Keratinocyte (primary cell): ENCODE measurements at regions not wholly inside any gene's neighbourhood (a gene's known extent, or its start where the extent isn't known, plus 50 kb on each side); places are given as distances from the start of the nearest gene placed in this dataset.
"Not testable (repeated sequence)": the region's sequence is repeated elsewhere in the genome, so short reads cannot be mapped to it uniquely, and the experiment has no call there.

Source experiments
- DNase-seq: peaks from one replicate; pipeline ENCODE4 v3.0.0-alpha.2; 2011; ENCODE audit warnings: low read depth, missing footprints, low spot score
- FAIRE-seq: peaks from 2 replicates; lab custom pipeline; 2011; peaks lifted over from hg19 to GRCh38; lab: Jason Lieb, UNC
- H2AFZ ChIP-seq: 2 replicates; pipeline ENCODE4 v1.6.0; 2012; ENCODE audit warnings: low read length, control low read depth, inconsistent platforms; ENCODE audit not compliant: control insufficient read depth
- H3K27ac ChIP-seq: 2 replicates; pipeline ENCODE4 v1.5.1; 2011; ENCODE audit warnings: low read length; ENCODE audit not compliant: control insufficient read depth, insufficient read depth
- H3K27me3 ChIP-seq: 3 replicates; pipeline ENCODE4 v1.6.0; 2011; ENCODE audit warnings: low read length; ENCODE audit not compliant: control insufficient read depth, insufficient read depth; ENCODE audit errors: extremely low read depth
- H3K36me3 ChIP-seq, 2 experiments: 2 replicates in 1 of 2; 3 replicates in 1 of 2; pipeline ENCODE4 v1.5.1; 2011; ENCODE audit warnings: low read length in 2 of 2, mild to moderate bottlenecking in 1 of 2; ENCODE audit not compliant: control insufficient read depth in 2 of 2, insufficient read depth in 2 of 2; ENCODE audit errors: extremely low read depth in 1 of 2
- H3K4me1 ChIP-seq: 3 replicates; pipeline ENCODE4 v1.5.1; 2011; ENCODE audit warnings: low read length; ENCODE audit not compliant: control insufficient read depth, insufficient read depth; ENCODE audit errors: extremely low read depth
- H3K4me2 ChIP-seq: 3 replicates; pipeline ENCODE4 v1.6.0; 2011; ENCODE audit warnings: low read depth, low read length; ENCODE audit not compliant: control insufficient read depth, insufficient read depth; ENCODE audit errors: extremely low read depth
- H3K4me3 ChIP-seq, 3 experiments: fragments of 200-600 bp in 1 of 3; sonication (generic) in 1 of 3; 2 replicates in 2 of 3; 3 replicates in 1 of 3; pipeline ENCODE4 v1.5.1; 2011 to 2016; ENCODE audit warnings: low read length in 3 of 3, mild to moderate bottlenecking in 3 of 3, control low read depth in 2 of 3, inconsistent platforms in 1 of 3, low read depth in 1 of 3, mixed read lengths in 1 of 3, mixed run types in 1 of 3, moderate library complexity in 1 of 3; ENCODE audit not compliant: control insufficient read depth in 2 of 3, insufficient read depth in 2 of 3; ENCODE audit errors: extremely low read depth in 1 of 3
- H3K79me2 ChIP-seq: 2 replicates; pipeline ENCODE4 v1.6.0; 2012; ENCODE audit warnings: low read length; ENCODE audit not compliant: control insufficient read depth, insufficient read depth
- H3K9ac ChIP-seq: 3 replicates; pipeline ENCODE4 v1.6.0; 2011; ENCODE audit warnings: low read length; ENCODE audit not compliant: control insufficient read depth, insufficient read depth; ENCODE audit errors: extremely low read depth
- H3K9me1 ChIP-seq: 3 replicates; pipeline ENCODE4 v1.6.0; 2011; ENCODE audit warnings: low read length; ENCODE audit not compliant: control insufficient read depth, insufficient read depth; ENCODE audit errors: extremely low read depth
- H3K9me3 ChIP-seq: 2 replicates; pipeline ENCODE4 v1.5.1; 2012; ENCODE audit warnings: low read depth, low read length; ENCODE audit not compliant: control insufficient read depth
- H4K20me1 ChIP-seq: 3 replicates; pipeline ENCODE4 v1.6.0; 2011; ENCODE audit warnings: low read length; ENCODE audit not compliant: control insufficient read depth, insufficient read depth; ENCODE audit errors: extremely low read depth
- CTCF ChIP-seq, 3 experiments: IDR thresholded peaks in 1 of 3; conservative IDR thresholded peaks in 1 of 3; optimal IDR thresholded peaks in 1 of 3; 2 replicates in 2 of 3; 3 replicates in 1 of 3; pipeline versions ENCODE3 to v1.5.1; 2011; ENCODE audit warnings: low read length in 3 of 3, mild to moderate bottlenecking in 3 of 3, moderate library complexity in 2 of 3, control low read depth in 1 of 3, inconsistent platforms in 1 of 3; ENCODE audit not compliant: insufficient read depth in 2 of 3; ENCODE audit errors: extremely low read depth in 1 of 3
- EZH2 ChIP-seq: IDR thresholded peaks from one replicate; pipeline ENCODE4 v1.6.1; 2012; ENCODE audit warnings: inconsistent platforms, mild to moderate bottlenecking, low read length, moderate library complexity
- dilution Hi-C: fragments of 300-500 bp; cut with MboI; formaldehyde crosslinking; loops from one replicate; pipeline ENCODE4 v1.7.0; 2020; ENCODE audit warnings: low sequenced_read_pairs; ENCODE audit not compliant: extremely low pct_ligation_motif_present

DNA sequence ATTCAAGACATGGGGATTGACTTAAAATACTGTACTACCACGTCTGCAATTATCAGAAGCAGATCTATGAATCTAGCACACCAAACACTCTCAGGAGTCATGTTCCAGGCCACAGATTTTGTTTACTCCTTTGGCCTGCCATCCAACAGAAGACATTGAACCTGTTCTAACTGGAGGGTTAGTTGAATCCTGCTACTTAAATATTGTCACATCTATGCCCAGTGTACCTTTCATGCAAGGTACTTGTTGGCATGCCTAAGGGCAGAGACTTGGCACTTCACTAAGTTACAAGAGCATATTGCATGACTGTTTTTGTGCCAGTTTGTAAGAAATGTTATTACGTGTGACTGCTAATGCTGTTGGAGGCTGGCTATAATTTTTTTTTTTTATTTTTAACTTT, 126.9 kb upstream of the BCOR start:
- Histone ChIP-seq H3K27me3 (no peaks in the 10 kb centered on the region), H3K27ac (no peak overlapping the region), H3K9me1 (no peaks in the 10 kb centered on the region), H3K4me2 (no peak overlapping the region), H3K9me3 (no peaks in the 10 kb centered on the region), H3K4me3 (no peak overlapping the region), H3K9ac (no peak overlapping the region), H3K36me3 (no peaks in the 10 kb centered on the region), H4K20me1 (no peaks in the 10 kb centered on the region), H3K4me1 (no peaks in the 10 kb centered on the region), H2AFZ (no peak overlapping the region), H3K79me2 (no peaks in the 10 kb centered on the region)
- no peak for TF ChIP-seq CTCF (optimal IDR thresholded peaks at IDR 0.05 in 1 of 3, IDR thresholded peaks at IDR 0.05 in 1 of 3, conservative IDR thresholded peaks at IDR 0.05 in 1 of 3; ENCODE audit: extremely low read depth in 1 of 3, insufficient read depth in 2 of 3, low read length in 3 of 3)
- TF ChIP-seq EZH2: no peak
- no peak for FAIRE-seq
- dilution Hi-C loops: no loop called here
- DNase-seq: no peak

DNA sequence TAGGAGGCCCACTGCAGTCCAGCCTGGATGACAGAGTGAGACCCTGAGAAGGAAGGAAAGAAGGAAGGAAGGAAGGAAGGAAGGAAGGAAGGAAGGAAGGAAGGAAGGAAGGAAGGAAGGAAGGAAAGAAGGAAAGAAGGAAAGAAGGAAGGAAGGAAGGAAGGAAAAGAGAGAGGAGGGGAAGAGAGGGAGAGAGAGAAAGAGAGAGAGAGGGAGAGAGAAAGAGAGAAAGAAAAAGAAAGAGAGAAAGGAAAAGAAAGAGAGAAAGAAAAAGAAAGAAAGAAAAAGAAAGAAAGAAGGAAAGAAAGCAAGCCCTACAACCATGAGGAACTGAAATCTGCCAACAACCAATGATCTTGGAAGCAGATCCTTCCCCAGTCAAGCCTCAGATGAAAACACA, 124.9 kb upstream of the BCOR start:
- H4K20me1 ChIP-seq, H3K36me3 ChIP-seq, H3K27me3 ChIP-seq, H3K27ac ChIP-seq, H3K4me2 ChIP-seq, H3K9me1 ChIP-seq, dilution Hi-C loops, H3K9me3 ChIP-seq, FAIRE-seq, H3K9ac ChIP-seq, H3K79me2 ChIP-seq, H3K4me1 ChIP-seq, H2AFZ ChIP-seq, DNase-seq, H3K4me3 ChIP-seq: not testable (repeated sequence)

DNA sequence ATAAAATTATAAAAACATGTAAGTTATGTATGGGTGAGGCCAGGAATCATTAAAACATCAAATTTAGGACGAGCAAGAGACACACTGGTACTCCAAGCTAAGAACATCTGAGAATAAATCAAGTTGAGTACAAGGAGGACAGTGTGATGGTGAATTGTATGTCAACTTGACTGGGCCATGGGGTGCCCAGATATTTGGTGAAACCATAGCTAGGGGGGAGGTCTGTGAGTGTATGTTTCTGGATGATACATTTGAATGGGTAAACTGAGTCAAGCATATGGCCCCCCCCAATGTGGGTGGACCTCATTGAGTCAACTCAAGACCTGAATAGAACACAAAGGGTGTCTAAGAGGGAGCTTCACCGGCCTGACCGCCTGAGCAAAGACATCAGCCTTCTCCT, 115.3 kb upstream of the BCOR start:
- no peak for FAIRE-seq
- Histone ChIP-seq H3K4me2 (no peak overlapping the region), H3K27ac (no peak overlapping the region), H2AFZ (no peak overlapping the region), H3K9me1 (no peaks in the 10 kb centered on the region), H3K36me3 (no peaks in the 10 kb centered on the region), H3K9me3 (no peaks in the 10 kb centered on the region), H3K4me1 (no peaks in the 10 kb centered on the region), H3K4me3 (no peak overlapping the region), H3K9ac (no peak overlapping the region), H3K27me3 (no peaks in the 10 kb centered on the region), H3K79me2 (no peaks in the 10 kb centered on the region), H4K20me1 (no peaks in the 10 kb centered on the region)
- DNase-seq: no peak
- TF ChIP-seq EZH2: no peak
- TF ChIP-seq CTCF (optimal IDR thresholded peaks at IDR 0.05 in 1 of 3, IDR thresholded peaks at IDR 0.05 in 1 of 3, conservative IDR thresholded peaks at IDR 0.05 in 1 of 3; ENCODE audit: extremely low read depth in 1 of 3, insufficient read depth in 2 of 3, low read length in 3 of 3): no peak
- dilution Hi-C loops: no loop called here
